GM21447 (cell line): ENCODE measurements at regions not wholly inside any gene's neighbourhood (a gene's known extent, or its start where the extent isn't known, plus 50 kb on each side); places are given as distances from the start of the nearest gene placed in this dataset.
"Not testable (repeated sequence)": the region's sequence is repeated elsewhere in the genome, so short reads cannot be mapped to it uniquely, and the experiment has no call there.

Experiments used
- ATAC-seq: cut with Tn5 transposase; IDR thresholded peaks from one replicate; pipeline ENCODE4 v1.9.1; 2021; ENCODE audit not compliant: unreplicated experiment

DNA sequence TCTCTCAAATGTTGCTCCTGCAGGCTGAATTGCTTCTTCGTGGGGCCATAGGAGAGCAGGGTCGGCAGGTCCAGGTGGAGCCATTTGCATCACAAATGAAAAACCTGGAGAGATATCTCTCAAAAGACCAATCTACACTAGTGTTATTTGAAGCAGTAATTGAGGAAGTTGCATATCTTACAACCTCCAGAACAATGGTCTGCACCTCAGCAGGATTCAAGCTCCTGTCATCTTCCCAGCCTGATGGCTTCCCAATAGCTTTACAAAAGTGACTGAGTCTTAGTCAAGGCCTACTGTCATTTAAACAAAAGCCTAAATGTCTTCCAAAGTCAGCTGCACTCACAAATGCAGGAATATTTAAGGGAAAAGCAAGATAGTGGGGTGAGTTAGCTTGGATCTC, 1584.5 kb downstream of the NLGN4Y start:
- no peak for ATAC-seq

DNA sequence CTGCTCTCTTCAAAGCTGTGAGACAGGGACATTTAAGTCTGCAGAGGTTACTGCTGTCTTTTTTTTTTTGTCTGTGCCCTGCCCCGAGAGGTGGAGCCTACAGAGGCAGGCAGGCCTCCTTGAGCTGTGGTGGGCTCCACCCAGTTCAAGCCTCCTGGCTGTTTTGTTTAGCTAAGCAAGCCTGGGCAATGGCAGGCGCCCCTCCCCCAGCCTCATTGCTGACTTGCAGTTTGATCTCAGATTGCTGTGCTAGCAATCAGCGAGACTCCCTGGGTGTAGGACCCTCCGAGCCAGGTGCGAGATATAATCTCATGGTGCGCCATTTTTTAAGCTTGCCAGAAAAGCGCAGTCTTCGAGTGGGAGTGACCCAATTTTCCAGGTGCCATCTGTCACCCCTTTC, 1595.8 kb downstream of the NLGN4Y start:
- ATAC-seq, result not testable (repeated sequence)

GRCh38 chrY:16121988-16122387, 1597.7 kb downstream of the NLGN4Y start:
- ATAC-seq, result no peak

- ATAC-seq, result no peak
Measured at GRCh38 chrY:16124630-16125317, 1600.4 kb downstream of the NLGN4Y start.

GRCh38 chrY:16136581-16137298, 1612.4 kb downstream of the NLGN4Y start:
- ATAC-seq, result no peak

DNA sequence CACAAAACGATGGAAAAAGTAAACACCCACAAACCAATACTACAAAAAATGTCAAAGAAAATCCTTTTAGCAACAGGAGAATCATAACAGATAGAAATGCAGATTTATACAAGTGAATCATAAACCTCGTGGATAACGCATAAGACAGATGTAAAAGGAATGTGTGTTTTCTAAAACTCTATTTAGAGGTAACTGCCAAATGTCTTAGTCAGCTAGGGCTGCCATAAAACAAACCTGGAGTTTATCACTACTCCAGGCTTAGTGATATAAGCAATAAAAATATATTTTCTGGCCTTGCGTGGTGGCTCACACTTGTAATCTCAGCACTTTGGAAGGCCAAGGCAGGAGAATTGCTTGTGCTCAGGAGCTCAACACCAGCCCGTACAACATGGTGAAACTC, 1633.5 kb downstream of the NLGN4Y start:
- no peak for ATAC-seq

DNA sequence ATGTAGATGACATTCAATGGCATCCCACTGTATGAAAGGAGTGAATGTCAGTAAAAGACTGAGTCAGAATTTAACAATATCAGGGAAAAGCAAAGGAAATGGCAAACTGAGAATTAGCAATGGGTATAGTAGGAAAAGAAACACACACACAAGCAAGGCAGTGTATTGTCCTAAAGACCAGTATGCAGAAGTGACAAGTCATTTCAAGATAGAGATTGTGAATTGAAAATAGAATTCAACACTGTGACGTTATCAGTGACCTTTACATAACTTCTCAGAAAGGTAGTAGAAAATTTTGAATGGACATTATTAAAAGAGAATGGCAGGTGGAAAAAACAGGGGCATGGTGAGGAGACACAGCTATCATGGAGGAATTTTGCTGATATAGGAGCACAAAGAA, 1651.4 kb downstream of the NLGN4Y start:
- peak; percentile 61 for ATAC-seq

- ATAC-seq, result not testable (repeated sequence)
Measured at GRCh38 chrY:16205482-16205881, 1674.5 kb downstream of the CDY2B start.

GRCh38 chrY:16243322-16243721, 1636.7 kb downstream of the CDY2B start:
- not testable (repeated sequence) for ATAC-seq

- not testable (repeated sequence) for ATAC-seq
Measured at GRCh38 chrY:16254551-16255295, 1625.3 kb downstream of the CDY2B start.

- not testable (repeated sequence) for ATAC-seq
Measured at GRCh38 chrY:16255778-16256177, 1624.2 kb downstream of the CDY2B start.
